Brain microvascular endothelial cell (primary cell): ENCODE measurements at regions not wholly inside any gene's neighbourhood (a gene's known extent, or its start where the extent isn't known, plus 50 kb on each side); places are given as distances from the start of the nearest gene placed in this dataset.

Experiments
- DNase-seq: peaks from one replicate; pipeline ENCODE4 v3.0.0-alpha.2; 2020
- H3K27ac ChIP-seq: fragments of 250-450 bp; sonication (Bioruptor Pico); 2 replicates; pipeline ENCODE4 v1.5.1; 2020; ENCODE audit warnings: mild to moderate bottlenecking, moderate library complexity
- H3K27me3 ChIP-seq: fragments of 250-450 bp; sonication (Bioruptor Pico); replicated peaks from 2 replicates; pipeline ENCODE4 v1.5.1; 2020; ENCODE audit warnings: mild to moderate bottlenecking
- H3K36me3 ChIP-seq: fragments of 250-450 bp; sonication (Bioruptor Pico); replicated peaks from 2 replicates; pipeline ENCODE4 v1.5.1; 2020; ENCODE audit warnings: mild to moderate bottlenecking
- H3K4me3 ChIP-seq: 2 replicates; pipeline ENCODE4 v1.5.1; 2011; ENCODE audit warnings: low read depth, mild to moderate bottlenecking, control low read depth, low read length, moderate library complexity
- in situ Hi-C: cut with HindIII; loops from 2 replicates; pipeline ENCODE4 v1.10.0; 2017; ENCODE audit warnings: low sequenced_read_pairs, low pct_ligation_motif_present
- TF ChIP-seq, protein P1 (sequence below): IDR thresholded peaks from 2 replicates; pipeline ENCODE4 v1.5.1; 2011; ENCODE audit warnings: low read depth, mild to moderate bottlenecking, moderate library complexity, low read length, control low read depth, inconsistent platforms; ENCODE audit errors: missing control alignments

GRCh38 chr12:94767956-94768355 is 117.6 kb upstream of the TMCC3 start:
- no peak for DNase-seq
- in situ Hi-C loops, result no loop called here
- H3K27ac ChIP-seq, result no peak overlapping the region
- TF ChIP-seq, protein P1, sequence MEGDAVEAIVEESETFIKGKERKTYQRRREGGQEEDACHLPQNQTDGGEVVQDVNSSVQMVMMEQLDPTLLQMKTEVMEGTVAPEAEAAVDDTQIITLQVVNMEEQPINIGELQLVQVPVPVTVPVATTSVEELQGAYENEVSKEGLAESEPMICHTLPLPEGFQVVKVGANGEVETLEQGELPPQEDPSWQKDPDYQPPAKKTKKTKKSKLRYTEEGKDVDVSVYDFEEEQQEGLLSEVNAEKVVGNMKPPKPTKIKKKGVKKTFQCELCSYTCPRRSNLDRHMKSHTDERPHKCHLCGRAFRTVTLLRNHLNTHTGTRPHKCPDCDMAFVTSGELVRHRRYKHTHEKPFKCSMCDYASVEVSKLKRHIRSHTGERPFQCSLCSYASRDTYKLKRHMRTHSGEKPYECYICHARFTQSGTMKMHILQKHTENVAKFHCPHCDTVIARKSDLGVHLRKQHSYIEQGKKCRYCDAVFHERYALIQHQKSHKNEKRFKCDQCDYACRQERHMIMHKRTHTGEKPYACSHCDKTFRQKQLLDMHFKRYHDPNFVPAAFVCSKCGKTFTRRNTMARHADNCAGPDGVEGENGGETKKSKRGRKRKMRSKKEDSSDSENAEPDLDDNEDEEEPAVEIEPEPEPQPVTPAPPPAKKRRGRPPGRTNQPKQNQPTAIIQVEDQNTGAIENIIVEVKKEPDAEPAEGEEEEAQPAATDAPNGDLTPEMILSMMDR, result no peak
- no peaks in the 10 kb centered on the region for H3K36me3 ChIP-seq
- H3K27me3 ChIP-seq, result no peaks in the 10 kb centered on the region
- no peak overlapping the region for H3K4me3 ChIP-seq

DNA sequence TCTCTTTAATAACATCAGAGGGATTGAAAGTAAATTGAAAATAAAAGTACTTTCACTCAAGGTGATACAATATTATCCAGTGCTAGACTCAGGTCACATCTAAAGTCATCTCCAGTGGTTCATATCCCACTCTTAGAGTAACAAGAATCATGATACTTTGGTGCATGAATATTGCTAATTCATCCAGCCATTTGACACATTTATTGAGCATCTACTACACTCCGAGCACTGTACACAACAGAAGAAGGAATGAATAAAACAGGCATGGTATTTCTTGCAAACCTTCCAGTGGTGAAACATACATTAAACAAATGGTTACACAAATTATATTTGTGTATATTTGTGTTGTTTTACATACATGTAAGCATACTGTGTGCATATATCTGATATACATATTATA is 116.0 kb upstream of the TMCC3 start:
- Histone ChIP-seq H3K27ac (no peak overlapping the region), H3K36me3 (no peaks in the 10 kb centered on the region), H3K4me3 (no peak overlapping the region), H3K27me3 (no peaks in the 10 kb centered on the region)
- no peak for DNase-seq
- in situ Hi-C loops, result no loop called here
- TF ChIP-seq, protein P1, result no peak

GRCh38 chr12:94763462-94763861 is 113.1 kb upstream of the TMCC3 start:
- Histone ChIP-seq H3K36me3 (no peaks in the 10 kb centered on the region), H3K4me3 (no peak overlapping the region), H3K27ac (no peak overlapping the region), H3K27me3 (no peaks in the 10 kb centered on the region)
- DNase-seq, result no peak
- TF ChIP-seq, protein P1, result no peak
- in situ Hi-C loops, result no loop called here

DNA sequence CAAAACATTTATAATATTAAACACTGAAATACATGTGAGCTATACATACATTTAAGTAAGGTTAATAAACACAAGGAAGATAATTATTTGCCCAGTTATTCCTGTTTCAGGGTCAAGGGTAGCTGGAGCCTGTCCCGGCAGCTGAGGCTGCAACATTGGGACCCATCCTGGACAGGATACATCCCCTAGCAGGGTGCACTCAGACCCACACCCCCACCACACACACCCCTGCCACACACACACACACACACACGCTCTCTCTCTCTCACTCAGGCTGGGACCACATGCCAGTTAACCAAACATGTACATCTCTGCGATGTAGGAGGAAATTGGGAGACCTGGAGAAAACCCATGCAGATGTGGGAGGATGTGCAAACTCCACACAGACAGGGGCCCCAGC is 112.6 kb upstream of the TMCC3 start:
- no peaks in the 10 kb centered on the region for H3K27me3 ChIP-seq
- TF ChIP-seq, protein P1, result no peak
- in situ Hi-C loops, result no loop called here
- no peak overlapping the region for H3K27ac ChIP-seq
- DNase-seq, result no peak
- no peak overlapping the region for H3K4me3 ChIP-seq
- no peaks in the 10 kb centered on the region for H3K36me3 ChIP-seq

DNA sequence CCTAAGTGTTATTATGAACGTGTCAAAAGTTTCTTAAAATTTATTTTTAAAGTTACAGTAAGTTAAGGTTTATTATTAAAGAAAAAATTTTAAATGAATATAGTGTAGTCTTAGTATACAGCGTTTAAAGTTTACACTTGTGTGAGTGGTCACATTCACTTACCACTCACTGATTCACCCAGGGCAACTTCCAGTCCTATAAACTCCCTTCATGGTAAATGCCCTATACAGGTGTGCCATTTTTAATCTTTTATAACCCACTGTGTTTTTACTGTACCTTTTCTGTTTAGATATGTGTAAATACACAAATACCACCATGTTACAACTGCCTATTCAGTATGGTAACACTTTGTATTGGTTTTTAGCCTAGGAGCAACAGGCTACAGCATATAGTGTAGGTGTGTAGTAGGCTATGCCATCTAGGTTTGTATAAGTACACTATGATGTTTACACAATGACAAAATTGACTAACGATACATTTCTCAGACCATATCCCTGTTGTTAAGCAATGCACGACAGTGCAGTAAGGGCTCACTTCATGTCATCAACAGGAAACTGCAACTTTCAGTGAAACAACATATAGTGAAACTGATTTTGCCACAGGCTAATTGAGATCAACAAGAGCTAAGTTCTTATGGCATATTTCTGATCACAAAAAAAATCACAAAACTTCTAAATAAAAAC is 112.0 kb upstream of the TMCC3 start:
- no peak overlapping the region for H3K4me3 ChIP-seq
- in situ Hi-C loops, result no loop called here
- TF ChIP-seq, protein P1, result no peak
- H3K27me3 ChIP-seq, result no peaks in the 10 kb centered on the region
- no peaks in the 10 kb centered on the region for H3K36me3 ChIP-seq
- DNase-seq, result no peak
- peak overlapping the region; percentile 68 for H3K27ac ChIP-seq

DNA sequence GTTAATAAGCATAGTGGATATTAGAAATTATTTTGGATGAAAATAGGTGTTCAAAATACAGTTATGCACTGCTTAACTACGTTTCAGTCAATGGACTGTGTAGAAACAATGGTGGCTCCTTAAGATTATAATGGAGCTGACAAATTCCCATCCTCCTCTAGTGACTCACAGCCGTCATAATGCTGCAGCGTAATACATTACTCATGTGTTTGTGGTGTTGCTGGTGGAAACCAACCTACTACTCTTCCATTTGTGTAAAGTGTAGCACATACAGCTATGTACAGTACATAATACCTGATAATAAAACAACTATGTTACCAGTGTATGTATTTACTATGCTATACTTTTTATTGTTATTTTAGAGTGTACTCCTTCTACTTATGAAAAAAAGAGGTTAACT is 111.2 kb upstream of the TMCC3 start:
- H3K27ac ChIP-seq, result peak overlapping the region; percentile 68
- TF ChIP-seq, protein P1, result no peak
- DNase-seq, result peak; percentile 97

More for the DNA sequence above, 111.2 kb upstream of the TMCC3 start:
- no peaks in the 10 kb centered on the region for H3K27me3 ChIP-seq
- no peak overlapping the region for H3K4me3 ChIP-seq
- H3K36me3 ChIP-seq, result no peaks in the 10 kb centered on the region
- in situ Hi-C loops, result no loop called here
